ENCODE measurements at regions not wholly inside any gene's neighbourhood (a gene's known extent, or its start where the extent isn't known, plus 50 kb on each side); places are given as distances from the start of the nearest gene placed in this dataset.

- TF ChIP-seq ZNF57 (CRISPR knock-in tag; IDR thresholded peaks at IDR 0.05) (no peak), OTX1 (CRISPR knock-in tag; IDR thresholded peaks at IDR 0.05) (no peak), HNRNPLL (IDR thresholded peaks at IDR 0.05; ENCODE audit: low read depth, low read length, poor library complexity, severe bottlenecking) (no peak), CBX5 (IDR thresholded peaks at IDR 0.05; ENCODE audit: borderline replicate concordance, low read depth) (no peak)
Measured at GRCh38 chr13:40105231-40105630, 449.8 kb downstream of the COG6 start.
